HG02938 (cell line): ENCODE measurements at regions not wholly inside any gene's neighbourhood (a gene's known extent, or its start where the extent isn't known, plus 50 kb on each side); places are given as distances from the start of the nearest gene placed in this dataset.

ENCODE experiments used
- ATAC-seq: cut with Tn5 transposase; IDR thresholded peaks from one replicate; pipeline ENCODE4 v1.9.1; 2021; ENCODE audit warnings: mild to moderate bottlenecking, moderate library complexity; ENCODE audit not compliant: unreplicated experiment

- no peak for ATAC-seq
Observed at GRCh38 chr11:93248602-93249001, 50.8 kb upstream of the SLC36A4 start.

GRCh38 chr11:93249459-93250220 lies 51.8 kb upstream of the SLC36A4 start:
- no peak for ATAC-seq

- no peak for ATAC-seq
Observed at GRCh38 chr11:93250326-93250725, 52.5 kb upstream of the SLC36A4 start.

GRCh38 chr11:93251922-93252321 lies 54.1 kb upstream of the SLC36A4 start:
- ATAC-seq = no peak

GRCh38 chr11:93253111-93253510 lies 55.3 kb upstream of the SLC36A4 start:
- ATAC-seq = no peak

- ATAC-seq = no peak
Observed at GRCh38 chr11:93256623-93257022, 58.8 kb upstream of the SLC36A4 start.

- ATAC-seq = no peak
Observed at GRCh38 chr11:93267383-93267782, 63.2 kb upstream of the DEUP1 start.

- ATAC-seq = no peak
Observed at GRCh38 chr11:93268287-93269040, 62.1 kb upstream of the DEUP1 start.

- no peak for ATAC-seq
Observed at GRCh38 chr11:93271596-93271995, 58.9 kb upstream of the DEUP1 start.

GRCh38 chr11:93274851-93275250 lies 55.7 kb upstream of the DEUP1 start:
- ATAC-seq = no peak

GRCh38 chr11:93278976-93279375 lies 51.6 kb upstream of the DEUP1 start:
- no peak for ATAC-seq

- ATAC-seq = peak; percentile 58
Observed at GRCh38 chr11:93279851-93280347, 50.6 kb upstream of the DEUP1 start.
